ENCODE measurements at regions not wholly inside any gene's neighbourhood (a gene's known extent, or its start where the extent isn't known, plus 50 kb on each side); places are given as distances from the start of the nearest gene placed in this dataset.

DNA sequence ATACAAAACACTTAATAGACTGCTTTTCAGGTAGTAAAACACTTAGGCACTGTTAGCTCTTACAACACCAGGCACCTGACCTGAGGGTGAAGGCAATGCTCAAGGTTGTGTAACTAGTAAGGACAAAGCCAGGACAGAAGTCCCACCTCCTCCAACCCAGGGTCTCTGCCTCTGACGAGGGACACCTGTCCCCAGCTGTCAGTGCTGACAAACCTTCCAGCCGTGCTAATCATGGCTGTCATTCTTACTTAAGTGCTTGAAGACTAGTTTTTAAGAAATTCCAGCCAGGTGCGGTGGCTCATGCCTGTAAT, 62.5 kb upstream of the MAX start:
- TF ChIP-seq CTCF (conservative IDR thresholded peaks at IDR 0.05), result no peak
- TF ChIP-seq ZFX (IDR thresholded peaks at IDR 0.05), result no peak
- no peak overlapping the region for H3K27ac ChIP-seq

- TF ChIP-seq ZFX (IDR thresholded peaks at IDR 0.05), result no peak
- no peak for TF ChIP-seq CTCF (conservative IDR thresholded peaks at IDR 0.05)
- no peak overlapping the region for H3K27ac ChIP-seq
Measured at GRCh38 chr14:65167072-65167645, 64.8 kb upstream of the MAX start.

DNA sequence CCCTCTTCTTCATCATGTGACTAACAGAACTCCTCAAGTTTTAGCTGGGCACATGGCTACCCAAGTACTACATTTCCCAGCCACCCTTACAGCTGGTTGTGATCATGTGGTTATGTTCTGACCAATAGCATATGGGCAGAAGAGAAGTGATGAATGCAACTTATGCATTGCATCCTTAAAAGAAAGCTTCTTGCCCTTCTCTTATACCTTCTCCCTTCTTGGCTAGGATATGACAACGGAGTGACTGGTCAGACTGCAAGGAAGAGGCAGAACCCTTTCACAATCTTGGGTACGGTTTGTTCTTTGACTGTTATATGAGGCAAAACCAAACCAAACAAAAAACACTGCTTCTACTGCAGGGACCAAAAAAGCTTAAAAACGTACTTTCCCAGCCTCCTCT, 66.5 kb upstream of the MAX start:
- H3K27ac ChIP-seq, result no peak overlapping the region
- TF ChIP-seq ZFX (IDR thresholded peaks at IDR 0.05) (no peak), CTCF (conservative IDR thresholded peaks at IDR 0.05) (no peak)

- TF ChIP-seq ZFX (IDR thresholded peaks at IDR 0.05), result no peak
- no peak for TF ChIP-seq CTCF (conservative IDR thresholded peaks at IDR 0.05)
- H3K27ac ChIP-seq, result no peak overlapping the region
Measured at GRCh38 chr14:65169351-65169750, 67.0 kb upstream of the MAX start.

DNA sequence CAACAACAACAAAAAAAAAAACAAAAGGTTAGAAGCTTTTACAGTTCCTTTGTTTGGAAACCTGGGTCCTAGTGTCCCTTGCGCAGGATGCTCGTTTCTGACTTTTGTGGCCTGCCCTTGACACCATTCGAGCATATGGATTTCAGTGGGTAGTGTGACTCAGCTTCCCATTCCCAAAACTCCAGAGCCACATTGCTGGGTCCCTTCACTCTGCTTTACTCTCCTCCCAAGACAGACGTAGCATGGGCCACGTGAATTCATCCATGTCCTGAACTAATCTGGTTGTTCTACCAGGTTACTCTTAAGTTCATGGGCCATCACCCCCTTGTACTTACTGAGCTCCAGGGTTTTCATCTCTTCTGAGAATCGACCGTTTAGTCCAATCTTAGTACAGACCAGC, 68.0 kb upstream of the MAX start:
- no peak for TF ChIP-seq ZFX (IDR thresholded peaks at IDR 0.05)
- no peak for TF ChIP-seq CTCF (conservative IDR thresholded peaks at IDR 0.05)
- H3K27ac ChIP-seq, result no peak overlapping the region

GRCh38 chr14:65170768-65171507, 68.6 kb upstream of the MAX start:
- no peak overlapping the region for H3K27ac ChIP-seq
- TF ChIP-seq ZFX (IDR thresholded peaks at IDR 0.05) (no peak), CTCF (conservative IDR thresholded peaks at IDR 0.05) (no peak)

- no peak for TF ChIP-seq CTCF (conservative IDR thresholded peaks at IDR 0.05)
- no peak for TF ChIP-seq ZFX (IDR thresholded peaks at IDR 0.05)
- H3K27ac ChIP-seq, result no peak overlapping the region
Measured at GRCh38 chr14:65173973-65174693, 71.8 kb upstream of the MAX start.

All from C4-2B (cell line).